Activated CD4-positive, alpha-beta memory T cell treated with anti-CD3 and anti-CD28 coated beads, Interleukin-2, amount 10 ng/mL, durations not matched to agents 7 days and 5 days (primary cell): ENCODE measurements at regions not wholly inside any gene's neighbourhood (a gene's known extent, or its start where the extent isn't known, plus 50 kb on each side); places are given as distances from the start of the nearest gene placed in this dataset.

ENCODE experiments used
- CTCF ChIA-PET: fragments of 350-600 bp; sonication (Branson Sonifier 250); formaldehyde crosslinking; loops from one replicate; lab custom pipeline; 2021; ENCODE audit warnings: antibody characterized with exemption, inconsistent platforms; lab: Charles Lee
- POLR2A ChIA-PET: fragments of 350-600 bp; sonication (Branson Sonifier 250); formaldehyde crosslinking; loops from one replicate; lab custom pipeline; 2021; ENCODE audit warnings: antibody characterized with exemption; lab: Charles Lee
- DNase-seq: peaks from one replicate; pipeline ENCODE4 v3.0.0-alpha.2; 2020
- H3K27ac Mint-ChIP-seq: one replicate; pipeline ENCODE4 v1.8.0; 2021; ENCODE audit warnings: mild to moderate bottlenecking, mixed read lengths
- H3K27me3 Mint-ChIP-seq: one replicate; pipeline ENCODE4 v1.8.0; 2021; ENCODE audit warnings: mixed read lengths
- H3K36me3 Mint-ChIP-seq: one replicate; pipeline ENCODE4 v1.8.0; 2021; ENCODE audit warnings: low read depth, mixed read lengths
- H3K4me1 Mint-ChIP-seq: one replicate; pipeline ENCODE4 v1.8.0; 2021; ENCODE audit warnings: mixed read lengths
- H3K4me3 Mint-ChIP-seq: one replicate; pipeline ENCODE4 v1.8.0; 2021; ENCODE audit warnings: mild to moderate bottlenecking, mixed read lengths
- H3K9me3 Mint-ChIP-seq: one replicate; pipeline ENCODE4 v1.8.0; 2021; ENCODE audit warnings: mixed read lengths

DNA sequence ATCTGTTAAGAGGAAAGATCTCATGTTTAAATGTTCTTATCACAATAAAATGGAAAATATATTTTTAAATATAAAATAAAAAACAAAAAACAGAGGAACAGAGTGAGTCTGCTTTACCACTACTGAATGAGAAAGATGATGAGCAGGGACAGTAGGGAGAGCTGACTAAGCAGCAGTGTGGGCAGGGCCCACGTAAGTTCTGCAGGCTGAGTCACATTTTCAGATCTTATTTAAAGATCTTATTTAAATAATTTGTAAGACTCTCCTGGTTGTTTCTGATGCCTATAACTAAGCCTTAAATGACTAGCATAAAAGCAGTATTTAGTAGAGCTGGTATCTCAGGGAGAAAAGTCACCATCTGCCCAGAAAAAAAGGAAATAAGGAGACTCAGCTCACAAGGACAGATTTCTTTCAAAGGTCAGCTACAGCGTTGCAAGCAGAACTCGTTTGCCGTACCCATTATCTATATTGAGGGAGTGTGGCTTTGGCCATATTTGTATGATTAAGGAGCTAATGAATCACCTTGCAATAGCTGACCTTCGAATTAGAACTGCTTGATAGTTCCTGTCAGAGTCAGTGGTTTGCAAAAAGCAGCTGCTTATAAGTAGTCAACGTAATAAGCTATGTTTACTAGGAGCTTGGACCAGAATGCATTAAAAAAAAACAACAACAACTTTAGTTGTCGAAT is 322.1 kb upstream of the CHAC2 start:
- no peaks in the 10 kb centered on the region for H3K4me1 Mint-ChIP-seq
- no peak for DNase-seq
- no peak overlapping the region for H3K27ac Mint-ChIP-seq
- H3K27me3 Mint-ChIP-seq: peaks cover 5% of the 10 kb centered on the region
- H3K36me3 Mint-ChIP-seq: no peaks in the 10 kb centered on the region
- no peak overlapping the region for H3K4me3 Mint-ChIP-seq
- CTCF ChIA-PET: no interaction called here
- POLR2A ChIA-PET: no interaction called here
- H3K9me3 Mint-ChIP-seq: no peaks in the 10 kb centered on the region

DNA sequence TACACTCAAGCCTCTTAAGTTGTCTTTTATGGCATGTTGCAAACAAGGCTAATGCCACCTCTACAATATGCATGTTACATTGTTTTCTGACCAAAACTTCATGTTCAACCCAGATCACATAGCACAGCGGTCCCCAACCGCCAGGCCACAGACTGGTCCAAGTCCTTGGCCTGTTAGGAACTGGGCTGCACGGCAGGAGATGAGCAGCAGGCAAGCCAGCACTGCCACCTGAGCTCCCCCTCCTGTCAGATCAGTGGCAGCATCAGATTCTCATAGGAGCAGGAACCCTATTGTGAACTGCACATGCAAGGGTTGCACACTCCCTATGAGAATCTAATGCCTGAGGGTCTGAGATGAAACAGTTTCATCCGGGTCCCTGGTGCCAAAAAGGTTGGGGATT is 324.8 kb upstream of the CHAC2 start:
- Mint-ChIP-seq H3K27ac (no peak overlapping the region), H3K4me3 (no peak overlapping the region), H3K4me1 (no peaks in the 10 kb centered on the region), H3K36me3 (no peaks in the 10 kb centered on the region), H3K27me3 (peaks cover 5% of the 10 kb centered on the region), H3K9me3 (no peaks in the 10 kb centered on the region)
- DNase-seq: no peak
- POLR2A ChIA-PET: no interaction called here
- CTCF ChIA-PET: no interaction called here

DNA sequence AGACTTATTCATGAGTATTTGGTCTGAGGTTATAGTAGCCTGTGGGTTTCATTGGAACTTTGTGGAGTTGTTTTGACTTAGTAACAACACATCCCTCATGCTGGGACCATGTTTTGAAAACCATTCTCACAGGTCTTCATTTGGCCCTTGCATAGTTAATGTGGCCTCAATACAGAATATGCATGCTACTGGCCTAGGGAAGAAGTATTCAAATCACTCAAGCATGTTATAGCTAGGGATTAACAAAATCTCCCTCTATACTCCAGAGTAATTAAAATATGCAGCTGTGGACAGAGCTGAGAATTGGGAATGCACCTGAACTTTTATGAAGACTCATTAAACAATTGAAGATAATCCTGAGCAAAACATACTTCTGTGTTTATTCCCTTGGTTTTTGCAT is 325.5 kb upstream of the CHAC2 start:
- no peaks in the 10 kb centered on the region for H3K36me3 Mint-ChIP-seq
- H3K27ac Mint-ChIP-seq: no peak overlapping the region
- H3K27me3 Mint-ChIP-seq: peaks cover 3% of the 10 kb centered on the region
- DNase-seq: no peak
- CTCF ChIA-PET: no interaction called here
- H3K4me1 Mint-ChIP-seq: no peaks in the 10 kb centered on the region
- POLR2A ChIA-PET: no interaction called here
- no peaks in the 10 kb centered on the region for H3K9me3 Mint-ChIP-seq
- H3K4me3 Mint-ChIP-seq: no peak overlapping the region

DNA sequence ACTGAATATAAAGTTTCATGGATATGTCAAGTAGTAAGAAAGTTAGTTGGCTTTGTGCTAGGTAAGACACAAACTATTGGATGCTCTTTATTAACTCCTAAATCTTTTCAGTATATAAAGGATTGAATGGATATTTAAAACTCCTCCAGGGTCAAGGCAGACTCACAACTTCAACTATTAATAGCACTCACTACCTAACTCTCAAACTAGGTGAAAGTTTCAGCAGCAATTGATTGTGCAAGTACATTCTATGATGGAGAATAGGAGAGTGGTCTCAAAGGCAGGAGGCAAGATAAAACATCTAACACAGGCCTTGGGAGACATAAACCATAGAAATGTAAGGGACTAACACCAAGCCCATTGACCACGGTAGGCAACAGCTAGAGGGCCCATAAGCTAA is 328.9 kb upstream of the CHAC2 start:
- Mint-ChIP-seq H3K27me3 (peaks cover 2% of the 10 kb centered on the region), H3K9me3 (no peaks in the 10 kb centered on the region), H3K4me1 (no peaks in the 10 kb centered on the region), H3K36me3 (no peaks in the 10 kb centered on the region), H3K4me3 (no peak overlapping the region), H3K27ac (no peak overlapping the region)
- ChIA-PET CTCF (no interaction called here), POLR2A (no interaction called here)
- DNase-seq: no peak

DNA sequence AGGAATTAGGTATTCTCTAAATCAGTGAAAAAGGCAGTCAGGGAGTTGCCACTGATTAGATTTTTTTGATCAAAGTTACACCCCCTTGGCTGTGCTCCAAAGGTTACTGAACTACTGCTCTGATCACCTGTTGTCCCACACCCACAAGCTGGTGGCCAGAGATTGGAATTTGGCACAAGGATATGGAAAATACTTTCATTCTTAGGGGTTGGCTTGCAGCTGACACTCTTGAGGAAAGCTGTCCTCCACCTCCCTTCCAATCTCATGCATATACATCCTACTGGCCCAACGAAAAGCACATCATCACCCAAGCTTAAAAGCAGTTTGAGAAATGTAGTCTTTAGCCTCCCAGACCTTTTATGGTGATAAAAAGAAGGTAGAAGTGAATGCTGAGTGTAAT is 329.5 kb upstream of the CHAC2 start:
- Mint-ChIP-seq H3K4me1 (no peaks in the 10 kb centered on the region), H3K4me3 (no peak overlapping the region), H3K36me3 (no peaks in the 10 kb centered on the region), H3K27me3 (peaks cover 2% of the 10 kb centered on the region), H3K27ac (no peak overlapping the region), H3K9me3 (no peaks in the 10 kb centered on the region)
- ChIA-PET CTCF (no interaction called here), POLR2A (no interaction called here)
- no peak for DNase-seq

DNA sequence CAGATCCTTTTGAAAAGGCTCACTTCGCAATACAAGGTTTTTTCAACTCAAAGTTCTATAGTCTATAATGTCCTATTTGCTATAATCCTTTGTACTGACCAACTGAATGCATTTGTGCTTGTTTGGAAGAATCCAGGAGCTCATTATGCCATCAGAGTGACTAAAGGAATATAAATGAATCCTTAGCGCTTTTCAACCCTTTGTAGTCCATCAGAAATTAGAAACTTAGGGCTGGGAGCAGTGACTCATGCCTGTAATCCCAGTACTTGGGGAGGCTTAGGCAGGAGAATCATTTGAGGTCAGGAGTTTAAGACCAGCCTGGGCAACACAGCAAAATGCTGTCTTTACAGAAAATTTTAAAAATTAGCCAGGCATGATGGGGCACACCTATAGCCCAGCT is 330.2 kb upstream of the CHAC2 start:
- no peak for DNase-seq

DNA sequence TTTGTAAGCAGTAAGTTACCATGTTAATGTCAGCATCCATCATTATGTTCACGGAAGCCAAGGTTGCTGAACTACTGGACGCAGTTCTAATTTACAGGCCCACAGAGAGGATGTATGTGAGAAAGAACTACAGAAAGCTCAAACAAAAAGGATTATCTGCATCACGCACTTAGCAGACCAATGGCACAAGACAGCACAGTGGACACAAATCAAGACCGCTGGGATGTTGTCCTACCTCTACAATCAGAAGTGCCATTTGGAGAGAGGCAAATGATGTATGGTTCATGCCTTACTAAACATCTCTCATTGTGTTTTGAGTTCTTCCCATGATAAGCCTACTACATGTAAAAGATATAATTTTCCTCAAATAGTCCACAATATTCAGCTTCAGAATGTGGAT is 330.7 kb upstream of the CHAC2 start:
- ChIA-PET POLR2A (no interaction called here), CTCF (no interaction called here)
- no peaks in the 10 kb centered on the region for H3K4me1 Mint-ChIP-seq
- peaks cover 2% of the 10 kb centered on the region for H3K27me3 Mint-ChIP-seq
- H3K27ac Mint-ChIP-seq: no peak overlapping the region
- no peak for DNase-seq
- H3K4me3 Mint-ChIP-seq: no peak overlapping the region
- H3K36me3 Mint-ChIP-seq: no peaks in the 10 kb centered on the region
- no peaks in the 10 kb centered on the region for H3K9me3 Mint-ChIP-seq

More for the DNA sequence above, 330.2 kb upstream of the CHAC2 start:
- no peaks in the 10 kb centered on the region for H3K9me3 Mint-ChIP-seq
- POLR2A ChIA-PET: no interaction called here
- no peaks in the 10 kb centered on the region for H3K4me1 Mint-ChIP-seq
- no peak overlapping the region for H3K4me3 Mint-ChIP-seq
- H3K36me3 Mint-ChIP-seq: no peaks in the 10 kb centered on the region
- CTCF ChIA-PET: no interaction called here
- no peak overlapping the region for H3K27ac Mint-ChIP-seq
- peaks cover 2% of the 10 kb centered on the region for H3K27me3 Mint-ChIP-seq

DNA sequence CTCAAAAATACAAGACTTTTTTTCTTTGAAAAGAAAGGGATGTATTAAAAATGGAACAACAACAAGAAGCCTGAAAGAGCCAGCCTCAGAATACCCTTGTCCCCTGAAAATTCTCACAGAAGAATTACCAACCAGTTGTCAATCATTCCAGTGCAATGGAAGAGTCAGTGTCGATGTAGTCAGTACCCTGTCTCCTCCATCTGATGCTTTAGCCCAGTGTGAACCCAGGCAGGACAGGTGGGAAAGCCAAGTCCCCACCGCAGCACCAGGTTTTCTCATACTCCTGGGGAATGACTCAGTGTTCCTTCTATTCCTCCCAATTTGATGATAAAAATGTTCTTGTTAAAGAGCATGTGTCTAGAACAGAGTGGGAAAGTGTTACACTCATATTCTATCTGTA is 332.0 kb upstream of the CHAC2 start:
- Mint-ChIP-seq H3K4me1 (no peaks in the 10 kb centered on the region), H3K27me3 (peaks cover 2% of the 10 kb centered on the region), H3K4me3 (no peak overlapping the region), H3K36me3 (no peaks in the 10 kb centered on the region), H3K9me3 (no peaks in the 10 kb centered on the region), H3K27ac (no peak overlapping the region)
- DNase-seq: no peak
- CTCF ChIA-PET: no interaction called here
- POLR2A ChIA-PET: no interaction called here

DNA sequence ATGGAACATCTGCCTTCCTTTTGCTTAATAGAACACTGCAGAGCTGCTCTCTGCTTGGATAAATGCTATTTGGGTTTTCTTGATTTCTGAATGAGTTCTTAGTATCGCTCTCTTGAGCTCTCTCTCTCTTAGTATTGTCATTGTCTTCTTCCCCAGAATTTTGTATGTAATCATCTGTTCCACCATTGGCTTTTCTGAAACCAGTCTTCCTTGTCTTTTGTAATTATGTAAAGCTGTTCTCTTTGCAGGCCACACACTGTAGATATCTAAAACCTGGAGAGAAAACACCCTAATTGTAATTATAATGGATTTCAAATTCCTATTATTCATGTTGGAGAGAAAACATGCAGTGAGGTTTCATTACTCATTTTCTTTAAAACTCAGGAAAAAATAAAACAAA is 333.1 kb upstream of the CHAC2 start:
- Mint-ChIP-seq H3K36me3 (no peaks in the 10 kb centered on the region), H3K27ac (no peak overlapping the region), H3K27me3 (peaks cover 2% of the 10 kb centered on the region), H3K4me1 (no peaks in the 10 kb centered on the region), H3K4me3 (no peak overlapping the region), H3K9me3 (no peaks in the 10 kb centered on the region)
- ChIA-PET POLR2A (no interaction called here), CTCF (no interaction called here)
- DNase-seq: no peak

DNA sequence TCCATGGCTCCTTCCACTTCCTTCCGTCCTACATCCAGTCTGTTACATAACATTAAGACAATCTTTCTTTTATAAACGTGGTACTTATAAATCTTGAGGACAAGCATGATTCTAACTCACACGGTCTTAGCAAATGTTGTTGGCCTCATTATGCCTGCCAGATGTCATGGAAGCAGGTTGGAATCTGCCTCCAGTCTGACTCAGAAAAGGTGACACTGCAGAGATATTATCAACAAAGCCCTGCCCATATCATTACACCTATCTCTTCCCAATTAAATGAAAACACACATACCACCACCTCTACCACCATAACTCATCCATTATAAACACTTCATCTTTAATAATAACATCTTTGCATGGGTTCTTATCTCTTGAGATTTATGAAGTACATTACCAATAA is 334.7 kb upstream of the CHAC2 start:
- no peak for DNase-seq
- no peak overlapping the region for H3K4me3 Mint-ChIP-seq
- no peak overlapping the region for H3K27ac Mint-ChIP-seq
- peaks cover 2% of the 10 kb centered on the region for H3K27me3 Mint-ChIP-seq
- H3K4me1 Mint-ChIP-seq: no peaks in the 10 kb centered on the region
- POLR2A ChIA-PET: no interaction called here
- no peaks in the 10 kb centered on the region for H3K36me3 Mint-ChIP-seq
- CTCF ChIA-PET: no interaction called here
- no peaks in the 10 kb centered on the region for H3K9me3 Mint-ChIP-seq

DNA sequence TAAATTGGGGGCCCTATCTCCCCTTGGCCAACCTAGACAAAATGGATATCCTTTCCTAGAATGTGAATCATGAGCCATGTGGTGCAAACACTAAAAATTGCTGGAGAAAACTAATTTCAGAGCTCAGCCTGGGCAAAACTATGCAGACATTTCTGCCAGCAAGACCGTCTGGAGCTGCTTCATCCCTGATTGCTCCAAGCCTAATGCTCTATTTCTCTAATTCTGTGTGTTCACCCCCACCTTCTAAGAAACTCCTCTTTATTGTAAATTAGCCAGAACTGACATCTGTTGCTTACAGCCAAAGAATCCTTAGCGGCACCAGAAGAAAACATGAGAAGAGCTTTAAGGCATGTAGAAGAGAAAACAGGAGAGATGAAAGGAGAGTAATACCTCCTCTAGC is 337.7 kb upstream of the CHAC2 start:
- H3K4me1 Mint-ChIP-seq: no peaks in the 10 kb centered on the region
- POLR2A ChIA-PET: no interaction called here
- DNase-seq: no peak
- H3K9me3 Mint-ChIP-seq: no peaks in the 10 kb centered on the region
- H3K4me3 Mint-ChIP-seq: no peak overlapping the region
- H3K27ac Mint-ChIP-seq: no peak overlapping the region
- no peaks in the 10 kb centered on the region for H3K36me3 Mint-ChIP-seq
- no peaks in the 10 kb centered on the region for H3K27me3 Mint-ChIP-seq
- CTCF ChIA-PET: no interaction called here

DNA sequence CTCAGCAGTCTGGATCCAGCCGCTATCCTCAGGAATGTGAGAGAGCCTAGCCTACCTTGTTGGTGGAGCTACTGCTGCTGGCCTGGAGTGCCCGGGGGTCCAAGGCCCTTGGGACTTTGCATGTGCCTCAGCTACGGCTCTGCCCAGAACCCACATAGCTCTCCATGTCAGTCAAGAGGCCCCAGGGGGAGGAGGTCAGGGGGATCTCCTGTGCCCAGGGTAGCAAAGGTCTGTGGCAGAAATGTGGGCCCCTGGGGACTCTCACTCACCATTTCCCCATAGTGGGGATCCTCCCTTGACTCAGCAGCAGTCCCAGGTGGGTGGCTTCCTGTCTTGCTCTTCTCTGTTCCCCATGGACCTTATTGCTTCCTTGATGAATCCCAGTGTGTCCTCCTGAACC is 342.7 kb upstream of the CHAC2 start:
- DNase-seq: no peak
- H3K27ac Mint-ChIP-seq: no peak overlapping the region
- no peaks in the 10 kb centered on the region for H3K27me3 Mint-ChIP-seq
- ChIA-PET POLR2A (no interaction called here), CTCF (no interaction called here)
- no peaks in the 10 kb centered on the region for H3K9me3 Mint-ChIP-seq
- H3K4me1 Mint-ChIP-seq: no peaks in the 10 kb centered on the region
- no peaks in the 10 kb centered on the region for H3K36me3 Mint-ChIP-seq
- H3K4me3 Mint-ChIP-seq: no peak overlapping the region

DNA sequence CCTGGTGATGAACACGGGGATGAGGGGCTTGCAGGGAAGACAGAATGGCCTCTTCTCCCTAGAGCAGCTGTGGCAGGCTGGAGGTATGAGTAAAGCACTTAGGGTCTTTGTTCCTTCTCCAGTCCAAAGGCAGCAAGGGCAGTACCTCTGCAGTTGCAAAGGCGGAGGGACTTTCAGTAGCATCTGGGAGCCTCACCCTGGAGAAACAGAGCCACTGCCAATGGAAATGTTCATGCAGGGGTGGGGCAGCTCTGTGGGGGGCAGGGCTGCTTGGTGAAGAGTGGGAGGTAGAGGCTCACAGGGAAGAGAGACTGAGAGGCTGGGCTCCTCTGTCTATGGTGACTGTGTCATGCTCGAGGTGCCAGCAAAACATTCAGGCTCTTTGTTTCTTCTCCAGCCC is 344.1 kb upstream of the CHAC2 start:
- H3K4me3 Mint-ChIP-seq: no peak overlapping the region
- no peaks in the 10 kb centered on the region for H3K36me3 Mint-ChIP-seq
- CTCF ChIA-PET: interaction anchor here (1.3 kb wide), 1 partner anchor 293 kb away, joined by 4 read pairs; no protein-coding TSS in a partner anchor
- no peaks in the 10 kb centered on the region for H3K9me3 Mint-ChIP-seq
- POLR2A ChIA-PET: no interaction called here
- no peak overlapping the region for H3K27ac Mint-ChIP-seq
- DNase-seq: no peak
- no peaks in the 10 kb centered on the region for H3K4me1 Mint-ChIP-seq
- H3K27me3 Mint-ChIP-seq: no peaks in the 10 kb centered on the region

DNA sequence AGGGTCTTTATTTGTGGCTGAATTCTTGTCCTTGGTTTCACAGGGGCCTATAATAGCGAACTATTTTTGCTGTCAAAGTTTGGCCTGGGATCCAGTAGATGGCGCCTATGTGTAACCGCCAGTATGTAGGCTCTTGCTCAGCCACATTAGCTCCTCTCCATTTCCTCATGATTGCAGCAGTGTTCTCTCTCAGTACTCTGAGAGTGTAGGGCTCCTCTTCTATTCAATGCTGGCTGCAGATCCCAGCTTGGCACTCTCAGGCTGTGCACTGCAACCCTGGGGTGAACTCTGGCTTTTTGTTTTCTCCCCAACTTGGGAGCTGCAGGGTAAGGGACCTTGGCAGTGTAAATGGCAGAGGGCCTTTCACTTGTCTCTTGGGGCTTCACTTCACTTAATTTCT is 344.6 kb upstream of the CHAC2 start:
- no peak overlapping the region for H3K4me3 Mint-ChIP-seq
- no peaks in the 10 kb centered on the region for H3K4me1 Mint-ChIP-seq
- ChIA-PET CTCF (interaction anchor here (1.3 kb wide), 1 partner anchor 293 kb away, joined by 4 read pairs; no protein-coding TSS in a partner anchor), POLR2A (no interaction called here)
- peak; percentile 27 for DNase-seq
- no peak overlapping the region for H3K27ac Mint-ChIP-seq
- H3K36me3 Mint-ChIP-seq: no peaks in the 10 kb centered on the region
- H3K9me3 Mint-ChIP-seq: no peaks in the 10 kb centered on the region
- no peaks in the 10 kb centered on the region for H3K27me3 Mint-ChIP-seq
